K562 (cell line): ENCODE measurements at regions not wholly inside any gene's neighbourhood (a gene's known extent, or its start where the extent isn't known, plus 50 kb on each side); places are given as distances from the start of the nearest gene placed in this dataset.

ENCODE experiments used
- DPF2 ChIP-seq: fragments of 450-650 bp; IDR thresholded peaks from 2 replicates; pipeline ENCODE4 v1.6.1; 2016
- PHF8 ChIP-seq: fragments of 200-600 bp; sonication (generic); IDR thresholded peaks from 2 replicates; pipeline ENCODE4 v1.6.1; 2012; ENCODE audit warnings: mixed run types, mild to moderate bottlenecking, inconsistent platforms, low read length, moderate library complexity, borderline replicate concordance
- POLR2A ChIP-seq: fragments of 450-650 bp; conservative IDR thresholded peaks from 2 replicates; pipeline ENCODE4 v1.6.1; 2016
- TCF7 ChIP-seq: sonication (generic); IDR thresholded peaks from 2 replicates; pipeline ENCODE4 v1.6.1; 2016; ENCODE audit warnings: antibody characterized with exemption, borderline replicate concordance
- ZNF212 ChIP-seq: fragments of 450-650 bp; formaldehyde crosslinking; IDR thresholded peaks from 2 replicates; pipeline ENCODE4 v1.4.0; 2020; ENCODE audit warnings: mild to moderate bottlenecking
- ZNF263 ChIP-seq: sonication (generic); formaldehyde crosslinking; IDR thresholded peaks from 2 replicates; pipeline ENCODE4 v1.8.0; 2022; ENCODE audit warnings: mild to moderate bottlenecking, missing genetic modification reagents, borderline replicate concordance
- TF ChIP-seq, protein P1 (sequence below): sonication (generic); formaldehyde crosslinking; IDR thresholded peaks from 2 replicates; pipeline ENCODE4 v1.9.0; 2022; ENCODE audit warnings: mild to moderate bottlenecking, missing genetic modification reagents

- TF ChIP-seq ZNF263 (CRISPR knock-in tag) (no peak), DPF2 (no peak), ZNF212 (CRISPR knock-in tag) (no peak), POLR2A (no peak), TCF7 (no peak), PHF8 (no peak)
- TF ChIP-seq, protein P1, sequence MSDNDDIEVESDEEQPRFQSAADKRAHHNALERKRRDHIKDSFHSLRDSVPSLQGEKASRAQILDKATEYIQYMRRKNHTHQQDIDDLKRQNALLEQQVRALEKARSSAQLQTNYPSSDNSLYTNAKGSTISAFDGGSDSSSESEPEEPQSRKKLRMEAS (CRISPR knock-in tag) = no peak
Observed at GRCh38 chr9:108184941-108185340, 670.8 kb downstream of the ACTL7B start.
